A673 (cell line): ENCODE measurements at regions not wholly inside any gene's neighbourhood (a gene's known extent, or its start where the extent isn't known, plus 50 kb on each side); places are given as distances from the start of the nearest gene placed in this dataset.

Experiments used
- BruUV-seq: library from RNA; stranded (reverse); fragments of 400-500 nt; replicated peaks from 2 replicates; lab custom pipeline; 2021; lab: Mats Ljungman, UMichigan
- CTCF ChIA-PET: fragments of 300-600 bp; sonication (Branson Sonifier 250); formaldehyde crosslinking; loops from one replicate; lab custom pipeline; 2022; ENCODE audit warnings: antibody characterized with exemption; lab: Charles Lee
- POLR2A ChIA-PET: fragments of 300-600 bp; sonication (Branson Sonifier 250); formaldehyde crosslinking; loops from one replicate; lab custom pipeline; 2022; ENCODE audit warnings: antibody characterized with exemption; ENCODE audit not compliant: low non-redundant PET; lab: Charles Lee
- DNase-seq: peaks from one replicate; pipeline ENCODE4 v3.0.0-alpha.2; 2015; ENCODE audit warnings: low spot score
- H3K27ac ChIP-seq: fragments of 200-600 bp; sonication (generic); 2 replicates; pipeline ENCODE4 v1.5.1; 2016; ENCODE audit warnings: mixed run types, low read depth, mild to moderate bottlenecking, mixed read lengths, antibody characterized with exemption, low read length; ENCODE audit not compliant: poor library complexity, severe bottlenecking
- H3K27me3 ChIP-seq: fragments of 200-600 bp; sonication (generic); replicated peaks from 2 replicates; pipeline ENCODE4 v1.6.1; 2017; ENCODE audit warnings: mixed run types, low read depth, mild to moderate bottlenecking, mixed read lengths, antibody characterized with exemption, low read length; ENCODE audit not compliant: insufficient read depth, poor library complexity
- H3K36me3 ChIP-seq: fragments of 200-600 bp; sonication (generic); 2 replicates; pipeline ENCODE4 v1.6.1; 2016; ENCODE audit warnings: mixed run types, mild to moderate bottlenecking, mixed read lengths, antibody characterized with exemption, low read length; ENCODE audit not compliant: insufficient read depth, poor library complexity, severe bottlenecking
- H3K4me1 ChIP-seq: fragments of 200-600 bp; sonication (generic); 2 replicates; pipeline ENCODE4 v1.6.1; 2017; ENCODE audit warnings: mixed run types, mild to moderate bottlenecking, mixed read lengths, antibody characterized with exemption, low read length; ENCODE audit not compliant: insufficient read depth, poor library complexity, severe bottlenecking
- H3K4me3 ChIP-seq: fragments of 200-600 bp; sonication (generic); 2 replicates; pipeline ENCODE4 v1.5.1; 2016; ENCODE audit warnings: low read depth, mixed run types, mild to moderate bottlenecking, mixed read lengths, low read length; ENCODE audit not compliant: poor library complexity, severe bottlenecking
- H3K9me3 ChIP-seq: fragments of 200-600 bp; sonication (generic); 2 replicates; pipeline ENCODE4 v1.6.1; 2016; ENCODE audit warnings: mixed run types, low read depth, mild to moderate bottlenecking, mixed read lengths, antibody characterized with exemption, low read length; ENCODE audit not compliant: poor library complexity, severe bottlenecking
- EZH2 ChIP-seq: fragments of 200-600 bp; sonication (generic); IDR thresholded peaks from 2 replicates; pipeline ENCODE4 v1.6.1; 2017; ENCODE audit warnings: borderline replicate concordance, low read depth, mild to moderate bottlenecking, mixed read lengths, antibody characterized with exemption, low read length; ENCODE audit not compliant: poor library complexity, severe bottlenecking
- intact Hi-C: fragments of 100-400 bp; cut with micrococcal nuclease; formaldehyde crosslinking; loops from one replicate; pipeline ENCODE4 v1.10.0; 2022; ENCODE audit not compliant: unreplicated experiment
- TF ChIP-seq, protein P1 (sequence below): fragments of 300-800, 200-600 bp; sonication (generic); conservative IDR thresholded peaks from 2 replicates; pipeline ENCODE4 v1.5.1; 2017; ENCODE audit warnings: low read depth, mild to moderate bottlenecking, antibody characterized with exemption, low read length, moderate library complexity, mixed read lengths

DNA sequence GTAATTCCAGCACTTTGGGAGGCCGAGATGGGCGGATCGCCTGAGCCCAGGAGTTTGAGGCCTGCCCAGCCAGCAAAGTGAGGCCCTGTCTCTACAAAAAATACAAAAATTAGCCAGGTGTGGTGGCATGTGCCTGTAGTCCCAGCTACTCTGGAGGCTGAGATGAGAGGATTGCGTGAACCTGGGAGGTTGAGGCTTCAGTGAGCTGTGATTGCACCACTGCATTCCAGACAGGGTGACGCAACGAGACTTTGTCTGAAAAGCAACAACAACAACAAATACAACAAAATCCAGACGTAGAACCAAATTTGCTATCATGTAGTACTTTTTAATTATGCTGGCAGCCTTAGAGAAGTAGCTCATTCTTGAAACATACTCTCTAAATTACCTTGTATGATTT, 277.1 kb downstream of the KLF5 start:
- ChIA-PET CTCF (no interaction called here), POLR2A (no interaction called here)
- no peaks in the 10 kb centered on the region for H3K9me3 ChIP-seq
- BruUV-seq: no TSS peak
- H3K27ac ChIP-seq: peak overlapping the region; percentile 3
- no peak overlapping the region for H3K4me3 ChIP-seq
- DNase-seq: no peak
- no peaks in the 10 kb centered on the region for H3K27me3 ChIP-seq
- H3K4me1 ChIP-seq: peaks cover 27% of the 10 kb centered on the region
- no peaks in the 10 kb centered on the region for H3K36me3 ChIP-seq
- intact Hi-C loops: loop anchor here (10.0 kb wide), 2 partner anchors 271 to 349 kb away; no protein-coding TSS in a partner anchor
- TF ChIP-seq, protein P1, sequence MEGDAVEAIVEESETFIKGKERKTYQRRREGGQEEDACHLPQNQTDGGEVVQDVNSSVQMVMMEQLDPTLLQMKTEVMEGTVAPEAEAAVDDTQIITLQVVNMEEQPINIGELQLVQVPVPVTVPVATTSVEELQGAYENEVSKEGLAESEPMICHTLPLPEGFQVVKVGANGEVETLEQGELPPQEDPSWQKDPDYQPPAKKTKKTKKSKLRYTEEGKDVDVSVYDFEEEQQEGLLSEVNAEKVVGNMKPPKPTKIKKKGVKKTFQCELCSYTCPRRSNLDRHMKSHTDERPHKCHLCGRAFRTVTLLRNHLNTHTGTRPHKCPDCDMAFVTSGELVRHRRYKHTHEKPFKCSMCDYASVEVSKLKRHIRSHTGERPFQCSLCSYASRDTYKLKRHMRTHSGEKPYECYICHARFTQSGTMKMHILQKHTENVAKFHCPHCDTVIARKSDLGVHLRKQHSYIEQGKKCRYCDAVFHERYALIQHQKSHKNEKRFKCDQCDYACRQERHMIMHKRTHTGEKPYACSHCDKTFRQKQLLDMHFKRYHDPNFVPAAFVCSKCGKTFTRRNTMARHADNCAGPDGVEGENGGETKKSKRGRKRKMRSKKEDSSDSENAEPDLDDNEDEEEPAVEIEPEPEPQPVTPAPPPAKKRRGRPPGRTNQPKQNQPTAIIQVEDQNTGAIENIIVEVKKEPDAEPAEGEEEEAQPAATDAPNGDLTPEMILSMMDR: no peak
- no peak for TF ChIP-seq EZH2

DNA sequence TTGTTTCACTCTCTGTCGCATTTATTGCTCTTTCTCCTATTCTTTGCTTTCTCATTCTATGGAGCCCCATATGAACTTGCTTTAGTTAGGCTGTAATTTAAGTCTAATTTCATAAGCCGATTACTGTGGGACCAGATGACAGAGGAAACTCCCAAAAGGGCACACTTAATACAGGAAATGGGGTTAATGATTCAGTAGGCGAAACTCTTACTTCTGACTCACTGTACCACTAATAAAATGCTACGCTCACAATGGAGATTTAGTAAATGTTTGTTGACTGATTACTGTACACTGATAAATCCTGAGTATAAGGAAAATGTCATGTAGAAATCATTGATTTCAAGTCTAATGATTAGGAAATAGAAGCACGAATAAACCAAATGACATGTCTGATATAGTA, 276.4 kb downstream of the KLF5 start:
- peak overlapping the region; percentile 4 for H3K4me3 ChIP-seq
- CTCF ChIA-PET: no interaction called here
- POLR2A ChIA-PET: no interaction called here
- BruUV-seq: no TSS peak
- TF ChIP-seq, protein P1: no peak
- TF ChIP-seq EZH2: no peak
- peak overlapping the region; percentile 69 for H3K27ac ChIP-seq
- intact Hi-C loops: loop anchor here (10.0 kb wide), 2 partner anchors 270 to 350 kb away; no protein-coding TSS in a partner anchor
- H3K27me3 ChIP-seq: no peaks in the 10 kb centered on the region
- no peaks in the 10 kb centered on the region for H3K9me3 ChIP-seq
- peak; percentile 95 for DNase-seq
- H3K36me3 ChIP-seq: no peaks in the 10 kb centered on the region
- peaks cover 27% of the 10 kb centered on the region for H3K4me1 ChIP-seq

DNA sequence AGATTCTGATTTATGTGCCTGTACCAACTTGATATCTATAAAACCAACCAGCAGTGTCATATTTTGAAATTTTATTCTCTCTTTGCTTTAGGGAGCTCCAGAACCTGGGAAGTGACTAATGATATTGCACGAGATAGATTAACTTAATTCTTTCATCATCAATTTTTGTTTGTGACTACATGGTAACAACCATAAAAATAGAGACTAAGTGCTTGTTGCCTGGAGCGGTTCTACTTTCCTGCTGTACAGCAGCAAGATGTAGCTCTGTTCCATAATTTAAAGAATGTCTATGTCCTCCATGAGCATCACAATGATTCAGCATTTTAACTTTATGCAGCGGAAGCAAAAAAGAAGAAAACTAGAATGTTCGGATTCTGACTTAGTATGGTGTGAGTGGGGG, 275.6 kb downstream of the KLF5 start:
- peak overlapping the region; percentile 69 for H3K27ac ChIP-seq
- no peaks in the 10 kb centered on the region for H3K27me3 ChIP-seq
- intact Hi-C loops: loop anchor here (10.0 kb wide), 2 partner anchors 270 to 350 kb away; no protein-coding TSS in a partner anchor
- TSS peak; percentile 34 for BruUV-seq
- H3K4me1 ChIP-seq: peaks cover 27% of the 10 kb centered on the region
- no peak for TF ChIP-seq EZH2
- TF ChIP-seq, protein P1: no peak
- peak; percentile 56 for DNase-seq
- H3K36me3 ChIP-seq: no peaks in the 10 kb centered on the region
- no peaks in the 10 kb centered on the region for H3K9me3 ChIP-seq
- peak overlapping the region; percentile 4 for H3K4me3 ChIP-seq
- ChIA-PET CTCF (no interaction called here), POLR2A (interaction anchor here (0.7 kb wide), 1 partner anchor 444 kb away, joined by 3 read pairs; no protein-coding TSS in a partner anchor)
